HEK293 (cell line): ENCODE measurements at regions not wholly inside any gene's neighbourhood (a gene's known extent, or its start where the extent isn't known, plus 50 kb on each side); places are given as distances from the start of the nearest gene placed in this dataset.

Experiments used
- CTCF ChIA-PET: fragments of 350-600 bp; formaldehyde crosslinking; extraction: SDS; loops from one replicate; lab custom pipeline; 2021; ENCODE audit warnings: antibody characterized with exemption; lab: Yijun Ruan, JAX
- POLR2A ChIA-PET: fragments of 300-600 bp; formaldehyde crosslinking; extraction: SDS; loops from one replicate; lab custom pipeline; 2020; ENCODE audit warnings: antibody characterized with exemption, inconsistent platforms; lab: Yijun Ruan, JAX
- H3K27ac ChIP-seq: fragments of 200-500 bp; sonication (Bioruptor generic); 2 replicates; pipeline ENCODE4 v1.5.1; 2014; ENCODE audit warnings: low read depth, low read length, control low read depth, inconsistent platforms; ENCODE audit errors: extremely low read depth
- H3K36me3 ChIP-seq, 2 experiments: fragments of 200-500 bp in 1 of 2; sonication (Bioruptor generic) in 1 of 2; 1 replicate in 1 of 2; 2 replicates in 1 of 2; pipeline ENCODE4 v1.5.1; 2014 to 2017; ENCODE audit warnings: inconsistent platforms in 2 of 2, low read length in 2 of 2; ENCODE audit not compliant: control insufficient read depth in 2 of 2, insufficient read depth in 1 of 2
- H3K4me1 ChIP-seq: fragments of 200-500 bp; sonication (Bioruptor generic); 2 replicates; pipeline ENCODE4 v1.5.1; 2014; ENCODE audit warnings: mild to moderate bottlenecking, low read length, inconsistent platforms; ENCODE audit not compliant: control insufficient read depth, insufficient read depth
- H3K4me3 ChIP-seq: 2 replicates; pipeline ENCODE4 v1.5.1; 2011; ENCODE audit warnings: low read depth, mild to moderate bottlenecking, control low read depth, low read length, moderate library complexity
- H3K9me3 ChIP-seq: fragments of 200-500 bp; sonication (Bioruptor generic); 2 replicates; pipeline ENCODE4 v1.5.1; 2014; ENCODE audit warnings: low read depth, low read length, inconsistent platforms; ENCODE audit not compliant: control insufficient read depth, insufficient read depth
- BCL11A ChIP-seq: fragments of 450-650 bp; formaldehyde crosslinking; IDR thresholded peaks from 2 replicates; pipeline ENCODE4 v1.5.1; 2016; ENCODE audit warnings: low read depth, missing biosample characterization, missing genetic modification characterization
- MZF1 ChIP-seq: fragments of 450-650 bp; formaldehyde crosslinking; IDR thresholded peaks from 2 replicates; pipeline ENCODE4 v1.5.1; 2017; ENCODE audit warnings: missing biosample characterization, missing genetic modification characterization, borderline replicate concordance
- ZBTB8A ChIP-seq: fragments of 450-650 bp; formaldehyde crosslinking; IDR thresholded peaks from 2 replicates; pipeline ENCODE4 v1.5.1; 2016; ENCODE audit warnings: missing biosample characterization, missing genetic modification characterization
- ZFP69B ChIP-seq: fragments of 450-650 bp; formaldehyde crosslinking; IDR thresholded peaks from 2 replicates; pipeline ENCODE4 v1.5.1; 2016; ENCODE audit warnings: missing biosample characterization, missing genetic modification characterization
- ZIC2 ChIP-seq: fragments of 450-650 bp; formaldehyde crosslinking; IDR thresholded peaks from 2 replicates; pipeline ENCODE4 v1.5.1; 2016; ENCODE audit warnings: missing biosample characterization, missing genetic modification characterization
- ZNF157 ChIP-seq: fragments of 450-650 bp; formaldehyde crosslinking; IDR thresholded peaks from 2 replicates; pipeline ENCODE4 v1.5.1; 2016; ENCODE audit warnings: missing biosample characterization, missing genetic modification characterization
- ZNF184 ChIP-seq: fragments of 450-650 bp; IDR thresholded peaks from 2 replicates; pipeline ENCODE4 v1.5.1; 2018; ENCODE audit warnings: missing biosample characterization, mild to moderate bottlenecking, missing genetic modification characterization
- ZNF292 ChIP-seq: fragments of 450-650 bp; formaldehyde crosslinking; IDR thresholded peaks from 2 replicates; pipeline ENCODE4 v1.5.1; 2016; ENCODE audit warnings: low read depth, missing biosample characterization, missing genetic modification characterization, borderline replicate concordance
- ZNF311 ChIP-seq: fragments of 450-650 bp; formaldehyde crosslinking; IDR thresholded peaks from 2 replicates; pipeline ENCODE4 v1.5.1; 2017; ENCODE audit warnings: missing biosample characterization, missing genetic modification characterization, borderline replicate concordance
- ZNF324 ChIP-seq: fragments of 450-650 bp; formaldehyde crosslinking; IDR thresholded peaks from 2 replicates; pipeline ENCODE4 v1.5.1; 2016; ENCODE audit warnings: missing biosample characterization, missing genetic modification characterization
- ZNF433 ChIP-seq: fragments of 450-650 bp; formaldehyde crosslinking; IDR thresholded peaks from 2 replicates; pipeline ENCODE4 v1.5.1; 2016; ENCODE audit warnings: missing biosample characterization, missing genetic modification characterization, low read depth
- ZNF571 ChIP-seq: fragments of 450-650 bp; formaldehyde crosslinking; IDR thresholded peaks from 2 replicates; pipeline ENCODE4 v1.5.0; 2017; ENCODE audit warnings: missing biosample characterization, missing genetic modification characterization
- ZNF585B ChIP-seq: fragments of 450-650 bp; formaldehyde crosslinking; IDR thresholded peaks from 2 replicates; pipeline ENCODE4 v1.5.1; 2016; ENCODE audit warnings: missing biosample characterization, missing genetic modification characterization
- ZNF596 ChIP-seq: fragments of 450-650 bp; IDR thresholded peaks from 2 replicates; pipeline ENCODE4 v1.5.0; 2018; ENCODE audit warnings: missing biosample characterization, mild to moderate bottlenecking, missing genetic modification characterization, moderate library complexity
- ZNF624 ChIP-seq: fragments of 450-650 bp; formaldehyde crosslinking; IDR thresholded peaks from 2 replicates; pipeline ENCODE4 v1.5.1; 2017; ENCODE audit warnings: missing biosample characterization, missing genetic modification characterization
- ZNF791 ChIP-seq: fragments of 450-650 bp; formaldehyde crosslinking; IDR thresholded peaks from 2 replicates; pipeline ENCODE4 v1.5.1; 2016; ENCODE audit warnings: missing biosample characterization, missing genetic modification characterization
- TF ChIP-seq, protein P1 (sequence below): fragments of 450-650 bp; formaldehyde crosslinking; IDR thresholded peaks from 2 replicates; pipeline ENCODE4 v1.5.1; 2016; ENCODE audit warnings: missing biosample characterization, missing genetic modification characterization, low read depth
- TF ChIP-seq, protein P2 (sequence below): fragments of 450-650 bp; formaldehyde crosslinking; IDR thresholded peaks from 2 replicates; pipeline ENCODE4 v1.5.1; 2016; ENCODE audit warnings: missing biosample characterization, missing genetic modification characterization
- TF ChIP-seq, protein P3 (sequence below): fragments of 450-650 bp; formaldehyde crosslinking; conservative IDR thresholded peaks from 2 replicates; pipeline ENCODE4 v1.5.1; 2016; ENCODE audit warnings: low read depth, missing biosample characterization, missing genetic modification characterization
- TF ChIP-seq, protein P4 (sequence below): fragments of 450-650 bp; formaldehyde crosslinking; IDR thresholded peaks from 2 replicates; pipeline ENCODE4 v1.5.1; 2016; ENCODE audit warnings: missing biosample characterization, missing genetic modification characterization
- TF ChIP-seq, protein P5 (sequence below): fragments of 450-650 bp; formaldehyde crosslinking; IDR thresholded peaks from 2 replicates; pipeline ENCODE4 v1.5.1; 2017; ENCODE audit warnings: missing biosample characterization, missing genetic modification characterization
- TF ChIP-seq, protein P6 (sequence below): fragments of 450-650 bp; formaldehyde crosslinking; IDR thresholded peaks from 2 replicates; pipeline ENCODE4 v1.5.1; 2016; ENCODE audit warnings: missing biosample characterization, missing genetic modification characterization

DNA sequence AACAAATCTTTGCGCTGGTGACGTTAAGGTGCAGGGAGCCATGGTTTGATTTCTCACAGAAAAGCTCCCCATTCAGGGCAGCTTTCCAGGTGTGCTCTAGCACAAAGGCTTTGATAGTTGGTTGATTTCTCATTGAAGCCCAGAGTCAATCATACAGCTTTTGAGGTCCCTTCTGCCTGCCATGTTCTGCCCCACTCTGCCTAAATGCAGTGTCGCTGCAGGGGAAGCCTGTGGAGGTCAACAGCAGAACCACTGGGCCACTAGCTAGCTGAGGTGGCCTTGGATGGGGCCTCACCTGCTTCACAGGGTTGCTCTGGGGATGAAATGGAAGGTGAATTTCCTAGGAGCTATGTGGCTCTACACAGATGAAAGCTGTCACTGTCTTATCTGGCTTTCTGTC, 278.3 kb downstream of the TLE3 start:
- Histone ChIP-seq H3K4me1 (peaks cover 2% of the 10 kb centered on the region; the same call in 1 of the 2 replicates), H3K36me3 (no peaks in the 10 kb centered on the region), H3K4me3 (no peak overlapping the region), H3K9me3 (no peaks in the 10 kb centered on the region), H3K27ac (no peak overlapping the region)
- CTCF ChIA-PET, result interaction anchor here (0.7 kb wide), 2 partner anchors 9 to 88 kb away, joined by 3 read pairs; no protein-coding TSS in a partner anchor
- POLR2A ChIA-PET, result no interaction called here
- TF ChIP-seq ZBTB8A, result no peak
- TF ChIP-seq ZNF433 (tag by site-specific recombination), result no peak
- no peak for TF ChIP-seq ZFP69B (tag by site-specific recombination)
- TF ChIP-seq, protein P1, sequence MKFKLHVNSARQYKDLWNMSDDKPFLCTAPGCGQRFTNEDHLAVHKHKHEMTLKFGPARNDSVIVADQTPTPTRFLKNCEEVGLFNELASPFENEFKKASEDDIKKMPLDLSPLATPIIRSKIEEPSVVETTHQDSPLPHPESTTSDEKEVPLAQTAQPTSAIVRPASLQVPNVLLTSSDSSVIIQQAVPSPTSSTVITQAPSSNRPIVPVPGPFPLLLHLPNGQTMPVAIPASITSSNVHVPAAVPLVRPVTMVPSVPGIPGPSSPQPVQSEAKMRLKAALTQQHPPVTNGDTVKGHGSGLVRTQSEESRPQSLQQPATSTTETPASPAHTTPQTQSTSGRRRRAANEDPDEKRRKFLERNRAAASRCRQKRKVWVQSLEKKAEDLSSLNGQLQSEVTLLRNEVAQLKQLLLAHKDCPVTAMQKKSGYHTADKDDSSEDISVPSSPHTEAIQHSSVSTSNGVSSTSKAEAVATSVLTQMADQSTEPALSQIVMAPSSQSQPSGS (tag by site-specific recombination), result no peak
- no peak for TF ChIP-seq ZNF791 (tag by site-specific recombination)
- TF ChIP-seq, protein P2, sequence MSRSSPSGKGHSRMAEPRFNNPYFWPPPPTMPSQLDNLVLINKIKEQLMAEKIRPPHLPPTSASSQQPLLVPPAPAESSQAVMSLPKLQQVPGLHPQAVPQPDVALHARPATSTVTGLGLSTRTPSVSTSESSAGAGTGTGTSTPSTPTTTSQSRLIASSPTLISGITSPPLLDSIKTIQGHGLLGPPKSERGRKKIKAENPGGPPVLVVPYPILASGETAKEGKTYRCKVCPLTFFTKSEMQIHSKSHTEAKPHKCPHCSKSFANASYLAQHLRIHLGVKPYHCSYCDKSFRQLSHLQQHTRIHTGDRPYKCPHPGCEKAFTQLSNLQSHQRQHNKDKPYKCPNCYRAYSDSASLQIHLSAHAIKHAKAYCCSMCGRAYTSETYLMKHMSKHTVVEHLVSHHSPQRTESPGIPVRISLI (tag by site-specific recombination), result no peak
- TF ChIP-seq ZNF311, result no peak
- TF ChIP-seq ZNF157, result no peak
- no peak for TF ChIP-seq ZNF585B (tag by site-specific recombination)
- TF ChIP-seq ZNF571 (tag by site-specific recombination), result no peak

DNA sequence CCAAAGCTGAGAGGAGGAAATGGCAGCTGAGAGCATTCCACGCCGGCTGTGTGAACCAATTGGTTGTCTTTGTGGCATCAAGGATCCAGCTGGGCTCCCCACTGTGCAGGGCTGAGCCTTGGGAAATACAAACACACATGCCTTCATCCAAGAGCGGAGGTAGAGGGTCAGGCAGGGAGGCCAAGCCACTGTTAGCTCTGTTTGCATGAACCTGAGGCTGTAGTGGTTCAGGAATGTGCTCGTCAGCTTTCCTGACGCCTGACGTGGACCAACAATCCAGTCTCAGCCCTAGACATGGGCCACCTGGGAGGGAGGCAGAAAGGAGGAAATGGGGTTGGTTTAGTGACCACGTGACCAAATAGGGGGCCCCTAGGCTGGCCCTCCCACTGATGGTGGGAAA, 276.9 kb downstream of the TLE3 start:
- Histone ChIP-seq H3K9me3 (no peaks in the 10 kb centered on the region), H3K27ac (no peak overlapping the region), H3K36me3 (no peaks in the 10 kb centered on the region), H3K4me1 (peaks cover 2% of the 10 kb centered on the region), H3K4me3 (no peak overlapping the region)
- TF ChIP-seq, protein P3, sequence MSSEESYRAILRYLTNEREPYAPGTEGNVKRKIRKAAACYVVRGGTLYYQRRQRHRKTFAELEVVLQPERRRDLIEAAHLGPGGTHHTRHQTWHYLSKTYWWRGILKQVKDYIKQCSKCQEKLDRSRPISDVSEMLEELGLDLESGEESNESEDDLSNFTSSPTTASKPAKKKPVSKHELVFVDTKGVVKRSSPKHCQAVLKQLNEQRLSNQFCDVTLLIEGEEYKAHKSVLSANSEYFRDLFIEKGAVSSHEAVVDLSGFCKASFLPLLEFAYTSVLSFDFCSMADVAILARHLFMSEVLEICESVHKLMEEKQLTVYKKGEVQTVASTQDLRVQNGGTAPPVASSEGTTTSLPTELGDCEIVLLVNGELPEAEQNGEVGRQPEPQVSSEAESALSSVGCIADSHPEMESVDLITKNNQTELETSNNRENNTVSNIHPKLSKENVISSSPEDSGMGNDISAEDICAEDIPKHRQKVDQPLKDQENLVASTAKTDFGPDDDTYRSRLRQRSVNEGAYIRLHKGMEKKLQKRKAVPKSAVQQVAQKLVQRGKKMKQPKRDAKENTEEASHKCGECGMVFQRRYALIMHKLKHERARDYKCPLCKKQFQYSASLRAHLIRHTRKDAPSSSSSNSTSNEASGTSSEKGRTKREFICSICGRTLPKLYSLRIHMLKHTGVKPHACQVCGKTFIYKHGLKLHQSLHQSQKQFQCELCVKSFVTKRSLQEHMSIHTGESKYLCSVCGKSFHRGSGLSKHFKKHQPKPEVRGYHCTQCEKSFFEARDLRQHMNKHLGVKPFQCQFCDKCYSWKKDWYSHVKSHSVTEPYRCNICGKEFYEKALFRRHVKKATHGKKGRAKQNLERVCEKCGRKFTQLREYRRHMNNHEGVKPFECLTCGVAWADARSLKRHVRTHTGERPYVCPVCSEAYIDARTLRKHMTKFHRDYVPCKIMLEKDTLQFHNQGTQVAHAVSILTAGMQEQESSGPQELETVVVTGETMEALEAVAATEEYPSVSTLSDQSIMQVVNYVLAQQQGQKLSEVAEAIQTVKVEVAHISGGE, result no peak
- TF ChIP-seq ZIC2, result peak; percentile 88
- ChIA-PET POLR2A (interaction anchor here (0.6 kb wide), 1 partner anchor 28 kb away, joined by 3 read pairs; no protein-coding TSS in a partner anchor), CTCF (no interaction called here)

DNA sequence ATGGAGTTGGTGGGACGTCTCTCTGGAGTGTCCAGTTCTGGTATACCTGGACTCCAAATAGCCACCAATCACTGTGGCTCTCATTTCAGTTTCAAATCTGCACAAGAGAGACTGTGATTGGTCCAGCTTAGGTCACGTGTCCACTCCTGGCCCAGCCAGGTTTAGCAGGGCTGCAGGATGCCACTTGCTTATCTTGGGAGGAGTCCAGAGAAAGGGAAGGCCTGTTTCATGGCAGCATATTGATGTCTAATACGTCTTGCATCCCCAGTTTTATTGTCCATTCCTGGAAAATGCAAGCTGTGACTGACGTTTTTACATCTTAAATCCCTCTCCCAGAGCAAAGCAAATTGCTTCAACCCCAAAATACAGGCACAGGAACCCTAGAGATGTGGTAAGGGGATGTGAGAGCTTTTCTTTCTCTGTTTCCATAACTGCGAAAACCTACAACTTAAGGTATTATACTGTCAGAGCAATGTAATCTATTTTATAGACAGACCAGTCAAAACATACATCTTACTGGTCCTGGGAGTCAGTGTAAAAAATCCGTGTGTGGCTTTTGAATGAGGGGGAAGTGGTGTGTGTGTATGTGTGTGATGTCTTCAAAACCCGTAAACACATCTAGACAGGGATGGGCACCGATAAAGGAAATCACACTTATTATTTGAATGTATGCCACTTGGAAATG, 274.4 kb downstream of the TLE3 start:
- Histone ChIP-seq H3K4me1 (peaks cover 13% of the 10 kb centered on the region), H3K27ac (no peak overlapping the region), H3K36me3 (no peaks in the 10 kb centered on the region), H3K4me3 (no peak overlapping the region), H3K9me3 (no peaks in the 10 kb centered on the region)
- ChIA-PET POLR2A (no interaction called here), CTCF (interaction anchor here (0.6 to 1.2 kb wide), 3 partner anchors 60 to 345 kb away, joined by 3 read pairs; no protein-coding TSS in a partner anchor)
- TF ChIP-seq ZNF292, result no peak
- TF ChIP-seq ZIC2, result no peak
- TF ChIP-seq, protein P4, sequence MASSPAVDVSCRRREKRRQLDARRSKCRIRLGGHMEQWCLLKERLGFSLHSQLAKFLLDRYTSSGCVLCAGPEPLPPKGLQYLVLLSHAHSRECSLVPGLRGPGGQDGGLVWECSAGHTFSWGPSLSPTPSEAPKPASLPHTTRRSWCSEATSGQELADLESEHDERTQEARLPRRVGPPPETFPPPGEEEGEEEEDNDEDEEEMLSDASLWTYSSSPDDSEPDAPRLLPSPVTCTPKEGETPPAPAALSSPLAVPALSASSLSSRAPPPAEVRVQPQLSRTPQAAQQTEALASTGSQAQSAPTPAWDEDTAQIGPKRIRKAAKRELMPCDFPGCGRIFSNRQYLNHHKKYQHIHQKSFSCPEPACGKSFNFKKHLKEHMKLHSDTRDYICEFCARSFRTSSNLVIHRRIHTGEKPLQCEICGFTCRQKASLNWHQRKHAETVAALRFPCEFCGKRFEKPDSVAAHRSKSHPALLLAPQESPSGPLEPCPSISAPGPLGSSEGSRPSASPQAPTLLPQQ (tag by site-specific recombination), result no peak
- TF ChIP-seq ZNF324 (tag by site-specific recombination), result no peak
- TF ChIP-seq ZNF624, result no peak
- TF ChIP-seq, protein P5, sequence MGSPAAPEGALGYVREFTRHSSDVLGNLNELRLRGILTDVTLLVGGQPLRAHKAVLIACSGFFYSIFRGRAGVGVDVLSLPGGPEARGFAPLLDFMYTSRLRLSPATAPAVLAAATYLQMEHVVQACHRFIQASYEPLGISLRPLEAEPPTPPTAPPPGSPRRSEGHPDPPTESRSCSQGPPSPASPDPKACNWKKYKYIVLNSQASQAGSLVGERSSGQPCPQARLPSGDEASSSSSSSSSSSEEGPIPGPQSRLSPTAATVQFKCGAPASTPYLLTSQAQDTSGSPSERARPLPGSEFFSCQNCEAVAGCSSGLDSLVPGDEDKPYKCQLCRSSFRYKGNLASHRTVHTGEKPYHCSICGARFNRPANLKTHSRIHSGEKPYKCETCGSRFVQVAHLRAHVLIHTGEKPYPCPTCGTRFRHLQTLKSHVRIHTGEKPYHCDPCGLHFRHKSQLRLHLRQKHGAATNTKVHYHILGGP (tag by site-specific recombination), result 0 out of 2 replicates have a peak, but pooled peaks have one; percentile 10
- TF ChIP-seq ZNF184 (tag by site-specific recombination), result no peak
- no peak for TF ChIP-seq ZNF596 (tag by site-specific recombination)
- TF ChIP-seq, protein P6, sequence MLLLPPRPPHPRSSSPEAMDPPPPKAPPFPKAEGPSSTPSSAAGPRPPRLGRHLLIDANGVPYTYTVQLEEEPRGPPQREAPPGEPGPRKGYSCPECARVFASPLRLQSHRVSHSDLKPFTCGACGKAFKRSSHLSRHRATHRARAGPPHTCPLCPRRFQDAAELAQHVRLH (tag by site-specific recombination), result no peak
- TF ChIP-seq MZF1 (tag by site-specific recombination), result peak; percentile 58; the same call in 1 of the 2 replicates
- no peak for TF ChIP-seq BCL11A (tag by site-specific recombination)
